ENCODE measurements at regions not wholly inside any gene's neighbourhood (a gene's known extent, or its start where the extent isn't known, plus 50 kb on each side); places are given as distances from the start of the nearest gene placed in this dataset.

GRCh38 chr12:94056419-94057158 lies 91.8 kb upstream of the PLXNC1 start:
- no peaks in the 10 kb centered on the region for H3K9me3 ChIP-seq
- no peak for DNase-seq
- TF ChIP-seq CTCF (IDR thresholded peaks at IDR 0.05), result no peak
- H3K4me3 ChIP-seq, result no peak overlapping the region
- H3K36me3 ChIP-seq, result no peaks in the 10 kb centered on the region
- H3K4me1 ChIP-seq, result peaks cover 5% of the 10 kb centered on the region
- ATAC-seq, result no peak
- H3K27ac ChIP-seq, result no peak overlapping the region
- intact Hi-C loops (cut with DNase I), result no loop called here
- H3K27me3 ChIP-seq (ENCODE audit: low read depth), result no peaks in the 10 kb centered on the region

GRCh38 chr12:94057262-94058151 lies 90.9 kb upstream of the PLXNC1 start:
- intact Hi-C loops (cut with DNase I), result no loop called here
- no peaks in the 10 kb centered on the region for H3K27me3 ChIP-seq (ENCODE audit: low read depth)
- H3K9me3 ChIP-seq, result no peaks in the 10 kb centered on the region
- H3K4me3 ChIP-seq, result no peak overlapping the region
- peaks cover 10% of the 10 kb centered on the region for H3K4me1 ChIP-seq
- H3K27ac ChIP-seq, result no peak overlapping the region
- no peaks in the 10 kb centered on the region for H3K36me3 ChIP-seq
- TF ChIP-seq CTCF (IDR thresholded peaks at IDR 0.05), result no peak
- no peak for DNase-seq
- ATAC-seq, result no peak

GRCh38 chr12:94059394-94060368 lies 88.7 kb upstream of the PLXNC1 start:
- intact Hi-C loops (cut with DNase I), result no loop called here
- ATAC-seq (peak; percentile 26 to 65), DNase-seq (no peak)
- no peaks in the 10 kb centered on the region for H3K27me3 ChIP-seq (ENCODE audit: low read depth)
- H3K4me1 ChIP-seq, result peaks cover 16% of the 10 kb centered on the region
- no peaks in the 10 kb centered on the region for H3K36me3 ChIP-seq
- no peak overlapping the region for H3K4me3 ChIP-seq
- no peaks in the 10 kb centered on the region for H3K9me3 ChIP-seq
- no peak for TF ChIP-seq CTCF (IDR thresholded peaks at IDR 0.05)
- H3K27ac ChIP-seq, result no peak overlapping the region

GRCh38 chr12:94062194-94062593 lies 86.2 kb upstream of the PLXNC1 start:
- Histone ChIP-seq H3K4me1 (peaks cover 16% of the 10 kb centered on the region), H3K27me3 (ENCODE audit: low read depth) (no peaks in the 10 kb centered on the region), H3K36me3 (no peaks in the 10 kb centered on the region), H3K4me3 (no peak overlapping the region), H3K9me3 (no peaks in the 10 kb centered on the region), H3K27ac (peak overlapping the region; percentile 48)
- DNase-seq (no peak), ATAC-seq (no peak)
- TF ChIP-seq CTCF (IDR thresholded peaks at IDR 0.05), result no peak
- intact Hi-C loops (cut with DNase I), result no loop called here
